GM12872 (cell line): ENCODE measurements at regions not wholly inside any gene's neighbourhood (a gene's known extent, or its start where the extent isn't known, plus 50 kb on each side); places are given as distances from the start of the nearest gene placed in this dataset.

Source experiments
- TF ChIP-seq, protein P1 (sequence below): IDR thresholded peaks from 3 replicates; pipeline ENCODE4 v1.5.1; 2011; ENCODE audit warnings: low read depth, mild to moderate bottlenecking, low read length, moderate library complexity; ENCODE audit not compliant: insufficient read depth

DNA sequence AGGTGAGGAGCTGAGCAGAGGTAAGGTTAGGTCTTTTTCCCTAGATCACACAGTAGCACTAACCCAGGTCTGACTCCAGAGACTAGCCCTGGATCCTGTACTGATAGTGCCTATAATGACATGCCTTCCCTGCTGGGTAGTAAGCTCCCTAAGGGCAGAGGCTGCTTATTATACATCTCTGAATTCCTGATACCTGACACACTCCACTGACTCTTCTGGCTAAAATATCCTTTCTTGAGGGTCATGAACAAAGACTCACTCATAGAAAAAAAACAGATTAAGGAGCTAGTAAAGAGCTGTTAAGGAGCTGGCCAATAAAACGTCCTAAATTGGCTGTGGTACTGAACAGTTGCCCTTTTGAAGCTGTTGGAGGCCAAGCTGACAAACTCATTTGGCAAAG, 149.0 kb upstream of the ITGA1 start:
- TF ChIP-seq, protein P1, sequence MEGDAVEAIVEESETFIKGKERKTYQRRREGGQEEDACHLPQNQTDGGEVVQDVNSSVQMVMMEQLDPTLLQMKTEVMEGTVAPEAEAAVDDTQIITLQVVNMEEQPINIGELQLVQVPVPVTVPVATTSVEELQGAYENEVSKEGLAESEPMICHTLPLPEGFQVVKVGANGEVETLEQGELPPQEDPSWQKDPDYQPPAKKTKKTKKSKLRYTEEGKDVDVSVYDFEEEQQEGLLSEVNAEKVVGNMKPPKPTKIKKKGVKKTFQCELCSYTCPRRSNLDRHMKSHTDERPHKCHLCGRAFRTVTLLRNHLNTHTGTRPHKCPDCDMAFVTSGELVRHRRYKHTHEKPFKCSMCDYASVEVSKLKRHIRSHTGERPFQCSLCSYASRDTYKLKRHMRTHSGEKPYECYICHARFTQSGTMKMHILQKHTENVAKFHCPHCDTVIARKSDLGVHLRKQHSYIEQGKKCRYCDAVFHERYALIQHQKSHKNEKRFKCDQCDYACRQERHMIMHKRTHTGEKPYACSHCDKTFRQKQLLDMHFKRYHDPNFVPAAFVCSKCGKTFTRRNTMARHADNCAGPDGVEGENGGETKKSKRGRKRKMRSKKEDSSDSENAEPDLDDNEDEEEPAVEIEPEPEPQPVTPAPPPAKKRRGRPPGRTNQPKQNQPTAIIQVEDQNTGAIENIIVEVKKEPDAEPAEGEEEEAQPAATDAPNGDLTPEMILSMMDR, result no peak

- TF ChIP-seq, protein P1, result no peak
These were observed 139.0 kb upstream of the ITGA1 start for GRCh38 chr5:52648726-52649125.

DNA sequence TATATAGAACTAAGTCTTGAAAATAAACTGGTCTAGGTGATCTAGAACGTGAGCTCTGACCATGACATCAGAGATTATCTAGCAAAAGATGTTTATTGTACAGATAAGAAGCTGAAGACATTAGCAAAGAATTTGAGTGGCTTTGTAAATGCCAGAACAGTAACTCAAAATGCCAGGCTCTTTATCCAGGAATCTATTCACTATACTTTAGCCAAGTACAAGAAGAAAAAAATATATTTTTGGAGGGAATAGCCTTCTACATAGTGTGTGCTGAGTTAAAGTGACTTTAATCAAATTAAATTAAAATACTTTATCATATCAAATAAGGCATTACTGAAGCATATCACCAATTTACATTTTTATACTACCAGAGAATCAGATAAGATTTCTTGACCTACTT, 132.6 kb upstream of the ITGA1 start:
- TF ChIP-seq, protein P1, result no peak

DNA sequence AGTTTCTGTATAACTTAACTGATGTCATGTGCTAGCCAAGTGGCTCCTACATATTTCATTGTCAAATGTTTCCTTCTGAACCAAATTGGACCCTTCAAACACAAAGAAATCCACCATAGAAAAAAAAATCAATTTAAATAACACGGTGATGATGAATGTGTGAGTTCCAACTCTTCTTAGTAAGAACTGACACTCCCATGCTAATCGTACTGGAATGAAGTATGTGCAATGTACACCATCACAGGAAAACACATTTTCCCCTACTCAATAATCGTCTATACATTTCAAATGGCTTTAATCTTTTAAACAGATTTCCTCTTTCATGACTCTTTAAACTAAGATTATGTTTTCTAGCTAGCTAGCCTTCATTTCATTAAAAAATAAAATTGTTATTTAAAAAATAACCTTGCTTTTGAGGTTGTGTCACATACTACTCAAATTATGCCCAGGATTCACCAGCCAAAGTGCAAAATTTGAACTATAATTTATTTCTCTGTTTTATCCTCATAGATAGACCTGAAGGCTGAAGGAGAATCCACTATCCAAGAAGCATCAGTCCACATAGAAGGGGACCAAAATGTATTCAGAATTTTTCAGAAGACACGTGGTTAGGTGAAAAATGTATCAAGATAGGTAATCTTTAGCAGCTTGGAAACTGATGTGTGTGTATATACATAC, 131.0 kb upstream of the ITGA1 start:
- TF ChIP-seq, protein P1, result no peak

- TF ChIP-seq, protein P1, result peak; percentile 37; the same call in 2 of the 3 replicates
These were observed 130.5 kb upstream of the ITGA1 start for GRCh38 chr5:52657247-52657645.

DNA sequence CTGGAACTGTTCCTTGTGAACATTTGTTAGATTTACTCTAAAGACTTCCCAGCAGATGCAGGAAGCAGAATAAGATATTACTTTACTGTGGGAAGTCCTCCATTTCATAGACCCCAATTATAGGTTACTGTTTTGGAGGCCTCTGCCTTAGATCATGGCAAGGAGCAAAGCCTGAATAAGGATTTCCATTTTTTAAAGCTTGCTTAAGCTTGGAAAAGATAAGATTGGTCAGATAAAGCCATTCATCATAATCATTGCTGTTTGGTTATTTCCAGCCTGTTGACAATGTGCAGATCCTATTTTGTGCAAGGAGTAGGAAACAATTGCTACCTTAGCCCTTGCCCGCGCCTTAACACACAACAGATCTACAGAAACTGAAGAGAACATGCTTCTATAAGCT, 129.5 kb upstream of the ITGA1 start:
- TF ChIP-seq, protein P1, result no peak

- TF ChIP-seq, protein P1, result no peak
These were observed 127.1 kb upstream of the ITGA1 start for GRCh38 chr5:52660621-52661020.
